ENCODE measurements at regions not wholly inside any gene's neighbourhood (a gene's known extent, or its start where the extent isn't known, plus 50 kb on each side); places are given as distances from the start of the nearest gene placed in this dataset.

DNA sequence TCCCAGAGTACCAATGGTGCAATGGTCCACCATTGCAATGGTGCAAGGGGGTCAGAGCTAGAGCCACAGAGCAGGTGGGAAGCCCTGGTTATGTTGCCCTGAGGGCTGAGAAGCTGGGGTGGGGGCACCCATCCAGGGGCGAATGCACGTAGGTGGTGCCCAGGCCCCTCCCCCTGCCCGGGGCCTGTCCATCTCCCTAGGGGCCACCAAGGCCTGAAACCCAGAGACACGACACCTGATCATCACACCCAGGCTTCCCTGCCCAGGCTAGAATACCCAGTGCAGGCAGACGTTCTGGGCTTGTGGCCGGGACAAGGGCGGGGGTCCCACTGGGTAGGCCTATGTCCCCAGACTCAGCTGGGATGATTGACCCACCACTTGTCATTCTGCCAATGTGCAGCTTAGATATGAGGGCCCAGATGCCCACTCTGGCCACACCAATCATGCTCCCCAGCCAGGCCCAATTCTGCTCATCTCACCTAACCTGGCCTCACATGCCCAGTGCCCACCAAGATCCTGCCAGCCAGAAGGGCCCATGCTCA, 83.2 kb downstream of the ALG10 start:
- peaks cover 3% of the 10 kb centered on the region for H3K27me3 Mint-ChIP-seq (ENCODE audit: low read depth)
- no peak overlapping the region for H3K27ac ChIP-seq (ENCODE audit: insufficient read length, low read depth, low read length)
- H3K18ac ChIP-seq (ENCODE audit: insufficient read length, low read depth, low read length) = no peak overlapping the region
- H4K20me1 ChIP-seq (ENCODE audit: control insufficient read depth, insufficient read depth, insufficient read length) = no peaks in the 10 kb centered on the region
- H2BK12ac ChIP-seq (ENCODE audit: insufficient read length, low read depth, low read length) = no peak overlapping the region
- H2AFZ ChIP-seq (ENCODE audit: low read length) = no peak overlapping the region
- H3K23ac ChIP-seq (ENCODE audit: insufficient read length, low read depth, low read length) = no peak overlapping the region
- no peak overlapping the region for H3K56ac ChIP-seq (ENCODE audit: insufficient read length, low read depth, low read length)
- no peak overlapping the region for H2BK20ac ChIP-seq (ENCODE audit: low read depth, low read length, poor library complexity, severe bottlenecking)
- no peak for DNase-seq
- H3K4me2 ChIP-seq (ENCODE audit: insufficient read depth, insufficient read length, low read length) = no peak overlapping the region
- H3K9ac ChIP-seq (ENCODE audit: extremely low read depth, insufficient read length, low read length) = no peak overlapping the region
- no peak overlapping the region for H2AK5ac ChIP-seq (ENCODE audit: insufficient read length, low read length)
- H2BK5ac ChIP-seq (ENCODE audit: insufficient read length, low read length) = no peak overlapping the region
- H4K5ac ChIP-seq (ENCODE audit: insufficient read length, low read depth, low read length) = no peak overlapping the region
- no peak overlapping the region for H3K14ac ChIP-seq (ENCODE audit: insufficient read depth, low read length)
- no peaks in the 10 kb centered on the region for H3K23me2 ChIP-seq (ENCODE audit: insufficient read length, low read depth, low read length, poor library complexity, severe bottlenecking)
- H4K8ac ChIP-seq (replicated peaks; ENCODE audit: insufficient read length, low read depth, low read length) = no peak overlapping the region
- H3K27me3 ChIP-seq (ENCODE audit: insufficient read depth, low read length) = no peaks in the 10 kb centered on the region
- H3K4me3 Mint-ChIP-seq = no peak overlapping the region
- H3K36me3 Mint-ChIP-seq (ENCODE audit: insufficient read depth in 1 of 3, low read depth in 3 of 3) = peaks cover 4 to 28% (median 6%) of the 10 kb centered on the region in 3 experiments; a peak in 6 of 7 replicates
- no peak overlapping the region for H3K27ac Mint-ChIP-seq
- H3K9me3 Mint-ChIP-seq = peaks cover 79% of the 10 kb centered on the region in 2 experiments
- no peaks in the 10 kb centered on the region for H3K4me1 Mint-ChIP-seq
- H3K4ac ChIP-seq (ENCODE audit: low read depth, low read length) = no peak overlapping the region
- no peaks in the 10 kb centered on the region for H3K4me1 ChIP-seq (ENCODE audit: insufficient read depth, low read length)
- WGBS (ENCODE audit: extremely low coverage, insufficient read length, low lambda C conversion rate) = no CpG with 5 or more reads among the region's 7 CpGs
- H4K91ac ChIP-seq (ENCODE audit: insufficient read length, low read depth, low read length) = no peak overlapping the region
- no peak overlapping the region for H3T11ph ChIP-seq (ENCODE audit: low read length)
- H3K79me2 ChIP-seq (ENCODE audit: insufficient read depth, low read length) = no peaks in the 10 kb centered on the region
- TF ChIP-seq, protein P1, sequence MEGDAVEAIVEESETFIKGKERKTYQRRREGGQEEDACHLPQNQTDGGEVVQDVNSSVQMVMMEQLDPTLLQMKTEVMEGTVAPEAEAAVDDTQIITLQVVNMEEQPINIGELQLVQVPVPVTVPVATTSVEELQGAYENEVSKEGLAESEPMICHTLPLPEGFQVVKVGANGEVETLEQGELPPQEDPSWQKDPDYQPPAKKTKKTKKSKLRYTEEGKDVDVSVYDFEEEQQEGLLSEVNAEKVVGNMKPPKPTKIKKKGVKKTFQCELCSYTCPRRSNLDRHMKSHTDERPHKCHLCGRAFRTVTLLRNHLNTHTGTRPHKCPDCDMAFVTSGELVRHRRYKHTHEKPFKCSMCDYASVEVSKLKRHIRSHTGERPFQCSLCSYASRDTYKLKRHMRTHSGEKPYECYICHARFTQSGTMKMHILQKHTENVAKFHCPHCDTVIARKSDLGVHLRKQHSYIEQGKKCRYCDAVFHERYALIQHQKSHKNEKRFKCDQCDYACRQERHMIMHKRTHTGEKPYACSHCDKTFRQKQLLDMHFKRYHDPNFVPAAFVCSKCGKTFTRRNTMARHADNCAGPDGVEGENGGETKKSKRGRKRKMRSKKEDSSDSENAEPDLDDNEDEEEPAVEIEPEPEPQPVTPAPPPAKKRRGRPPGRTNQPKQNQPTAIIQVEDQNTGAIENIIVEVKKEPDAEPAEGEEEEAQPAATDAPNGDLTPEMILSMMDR (conservative IDR thresholded peaks at IDR 0.05) = no peak
- H3K79me1 ChIP-seq (ENCODE audit: insufficient read depth, low read depth, low read length, poor library complexity, severe bottlenecking) = no peaks in the 10 kb centered on the region
- H2BK120ac ChIP-seq (ENCODE audit: low read depth, low read length, poor library complexity, severe bottlenecking) = no peak overlapping the region
- peaks cover 23% of the 10 kb centered on the region for H3K9me3 ChIP-seq (ENCODE audit: control insufficient read depth, low read depth, low read length)
- no peak overlapping the region for H2BK15ac ChIP-seq (ENCODE audit: low read depth, low read length)

Data from H9 (cell line).